ENCODE measurements at regions not wholly inside any gene's neighbourhood (a gene's known extent, or its start where the extent isn't known, plus 50 kb on each side); places are given as distances from the start of the nearest gene placed in this dataset.

DNA sequence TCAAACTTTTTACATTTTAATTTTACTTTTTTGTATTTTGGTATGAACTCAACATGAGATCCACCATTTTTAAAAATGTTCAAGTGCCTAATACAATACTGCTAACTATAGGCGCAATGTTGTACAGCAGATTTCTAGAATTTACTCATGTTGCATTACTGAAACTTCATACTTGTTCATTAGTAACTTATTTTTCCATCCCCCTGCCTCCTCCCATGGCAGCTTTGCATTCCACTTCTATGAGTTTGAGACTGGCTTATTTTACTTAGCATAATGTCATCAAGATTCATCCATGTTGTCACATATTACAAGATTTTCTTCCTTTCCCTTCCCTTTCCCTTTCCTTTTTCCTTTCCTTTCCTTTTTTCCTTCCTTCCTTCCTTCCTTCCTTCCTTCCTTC, 825.9 kb downstream of the SLC16A7 start:
- TF ChIP-seq, protein P1, sequence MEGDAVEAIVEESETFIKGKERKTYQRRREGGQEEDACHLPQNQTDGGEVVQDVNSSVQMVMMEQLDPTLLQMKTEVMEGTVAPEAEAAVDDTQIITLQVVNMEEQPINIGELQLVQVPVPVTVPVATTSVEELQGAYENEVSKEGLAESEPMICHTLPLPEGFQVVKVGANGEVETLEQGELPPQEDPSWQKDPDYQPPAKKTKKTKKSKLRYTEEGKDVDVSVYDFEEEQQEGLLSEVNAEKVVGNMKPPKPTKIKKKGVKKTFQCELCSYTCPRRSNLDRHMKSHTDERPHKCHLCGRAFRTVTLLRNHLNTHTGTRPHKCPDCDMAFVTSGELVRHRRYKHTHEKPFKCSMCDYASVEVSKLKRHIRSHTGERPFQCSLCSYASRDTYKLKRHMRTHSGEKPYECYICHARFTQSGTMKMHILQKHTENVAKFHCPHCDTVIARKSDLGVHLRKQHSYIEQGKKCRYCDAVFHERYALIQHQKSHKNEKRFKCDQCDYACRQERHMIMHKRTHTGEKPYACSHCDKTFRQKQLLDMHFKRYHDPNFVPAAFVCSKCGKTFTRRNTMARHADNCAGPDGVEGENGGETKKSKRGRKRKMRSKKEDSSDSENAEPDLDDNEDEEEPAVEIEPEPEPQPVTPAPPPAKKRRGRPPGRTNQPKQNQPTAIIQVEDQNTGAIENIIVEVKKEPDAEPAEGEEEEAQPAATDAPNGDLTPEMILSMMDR (IDR thresholded peaks at IDR 0.05): no peak
- TF ChIP-seq NR2C2 (CRISPR knock-in tag; IDR thresholded peaks at IDR 0.05): no peak
